ENCODE measurements at regions not wholly inside any gene's neighbourhood (a gene's known extent, or its start where the extent isn't known, plus 50 kb on each side); places are given as distances from the start of the nearest gene placed in this dataset.

- 72 to 94% (median 89%) methylated on average over 6 of the region's 6 CpGs for WGBS, 5 donors
- H3K27me3 ChIP-seq (replicated peaks in 1 of 7): no peaks in the 10 kb centered on the region
- intact Hi-C loops (cut with DNase I; ENCODE audit: low total_unique reads): no loop called here
- TF ChIP-seq, protein P1, sequence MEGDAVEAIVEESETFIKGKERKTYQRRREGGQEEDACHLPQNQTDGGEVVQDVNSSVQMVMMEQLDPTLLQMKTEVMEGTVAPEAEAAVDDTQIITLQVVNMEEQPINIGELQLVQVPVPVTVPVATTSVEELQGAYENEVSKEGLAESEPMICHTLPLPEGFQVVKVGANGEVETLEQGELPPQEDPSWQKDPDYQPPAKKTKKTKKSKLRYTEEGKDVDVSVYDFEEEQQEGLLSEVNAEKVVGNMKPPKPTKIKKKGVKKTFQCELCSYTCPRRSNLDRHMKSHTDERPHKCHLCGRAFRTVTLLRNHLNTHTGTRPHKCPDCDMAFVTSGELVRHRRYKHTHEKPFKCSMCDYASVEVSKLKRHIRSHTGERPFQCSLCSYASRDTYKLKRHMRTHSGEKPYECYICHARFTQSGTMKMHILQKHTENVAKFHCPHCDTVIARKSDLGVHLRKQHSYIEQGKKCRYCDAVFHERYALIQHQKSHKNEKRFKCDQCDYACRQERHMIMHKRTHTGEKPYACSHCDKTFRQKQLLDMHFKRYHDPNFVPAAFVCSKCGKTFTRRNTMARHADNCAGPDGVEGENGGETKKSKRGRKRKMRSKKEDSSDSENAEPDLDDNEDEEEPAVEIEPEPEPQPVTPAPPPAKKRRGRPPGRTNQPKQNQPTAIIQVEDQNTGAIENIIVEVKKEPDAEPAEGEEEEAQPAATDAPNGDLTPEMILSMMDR (IDR thresholded peaks at IDR 0.05 in 8 of 11, conservative IDR thresholded peaks at IDR 0.05 in 3 of 11): no peak
- no peak for TF ChIP-seq POLR2AphosphoS5 (IDR thresholded peaks at IDR 0.05)
- no peak for TF ChIP-seq POLR2A (IDR thresholded peaks at IDR 0.05)
- no peaks in the 10 kb centered on the region for H3K4me1 ChIP-seq
- no peak overlapping the region for H3K4me3 ChIP-seq
- no peak for DNase-seq
- H3K9me3 ChIP-seq: no peaks in the 10 kb centered on the region
- no peak overlapping the region for H3K27ac ChIP-seq
- no peaks in the 10 kb centered on the region for H3K36me3 ChIP-seq
Observed at GRCh38 chr1:221274373-221274772, 395.1 kb downstream of the HLX start.

GRCh38 chr1:221276896-221277409 lies 397.7 kb downstream of the HLX start:
- DNase-seq: no peak
- no peak overlapping the region for H3K4me3 ChIP-seq
- no peaks in the 10 kb centered on the region for H3K9me3 ChIP-seq
- TF ChIP-seq POLR2A (IDR thresholded peaks at IDR 0.05): no peak
- TF ChIP-seq POLR2AphosphoS5 (IDR thresholded peaks at IDR 0.05): no peak
- TF ChIP-seq, protein P1 (IDR thresholded peaks at IDR 0.05 in 8 of 11, conservative IDR thresholded peaks at IDR 0.05 in 3 of 11): no peak
- no peaks in the 10 kb centered on the region for H3K36me3 ChIP-seq
- no peak overlapping the region for H3K27ac ChIP-seq
- no peaks in the 10 kb centered on the region for H3K27me3 ChIP-seq (replicated peaks in 1 of 7)
- intact Hi-C loops (cut with DNase I; ENCODE audit: low total_unique reads): no loop called here
- no peaks in the 10 kb centered on the region for H3K4me1 ChIP-seq
- 48 to 71% (median 70%) methylated on average over 1 of the region's 1 CpG for WGBS, 5 donors

- DNase-seq: no peak
- H3K9me3 ChIP-seq: no peaks in the 10 kb centered on the region
- H3K4me3 ChIP-seq: no peak overlapping the region
- TF ChIP-seq, protein P1 (IDR thresholded peaks at IDR 0.05 in 8 of 11, conservative IDR thresholded peaks at IDR 0.05 in 3 of 11): no peak
- no peak for TF ChIP-seq POLR2A (IDR thresholded peaks at IDR 0.05)
- no peak for TF ChIP-seq POLR2AphosphoS5 (IDR thresholded peaks at IDR 0.05)
- H3K27ac ChIP-seq: no peak overlapping the region
- intact Hi-C loops (cut with DNase I; ENCODE audit: low total_unique reads): no loop called here
- no peaks in the 10 kb centered on the region for H3K4me1 ChIP-seq
- no peaks in the 10 kb centered on the region for H3K27me3 ChIP-seq (replicated peaks in 1 of 7)
- no peaks in the 10 kb centered on the region for H3K36me3 ChIP-seq
Observed at GRCh38 chr1:221279146-221279545, 399.9 kb downstream of the HLX start.

GRCh38 chr1:221283532-221283931 lies 404.3 kb downstream of the HLX start:
- 68 to 83% (median 79%) methylated on average over 1 of the region's 1 CpG for WGBS, 5 donors
- H3K4me3 ChIP-seq: no peak overlapping the region
- intact Hi-C loops (cut with DNase I; ENCODE audit: low total_unique reads): no loop called here

More at GRCh38 chr1:221283532-221283931, 404.3 kb downstream of the HLX start:
- no peak for DNase-seq
- Histone ChIP-seq H3K4me1 (no peaks in the 10 kb centered on the region), H3K9me3 (peaks cover 0 to 2% (median 0%) of the 10 kb centered on the region in 8 donors), H3K27me3 (replicated peaks in 1 of 7) (no peaks in the 10 kb centered on the region), H3K27ac (no peak overlapping the region), H3K36me3 (no peaks in the 10 kb centered on the region)
- TF ChIP-seq, protein P1 (IDR thresholded peaks at IDR 0.05 in 8 of 11, conservative IDR thresholded peaks at IDR 0.05 in 3 of 11): no peak
- no peak for TF ChIP-seq POLR2A (IDR thresholded peaks at IDR 0.05)
- TF ChIP-seq POLR2AphosphoS5 (IDR thresholded peaks at IDR 0.05): no peak

All from spleen (tissue), 11 donors.